Testis (tissue), 2 donors: ENCODE measurements at regions not wholly inside any gene's neighbourhood (a gene's known extent, or its start where the extent isn't known, plus 50 kb on each side); places are given as distances from the start of the nearest gene placed in this dataset.

Experiments used
- DNase-seq: peaks from one replicate; pipeline ENCODE4 v3.0.0-alpha.2; 2019
- H3K27ac ChIP-seq, 2 donors: fragments of 200-600 bp; sonication (generic); one replicate each; pipeline ENCODE4 v1.5.1; 2019
- H3K27me3 ChIP-seq: fragments of 200-600 bp; sonication (generic); one replicate; pipeline ENCODE4 v1.5.1; 2019
- H3K36me3 ChIP-seq: fragments of 200-600 bp; sonication (generic); one replicate; pipeline ENCODE4 v1.5.1; 2017; ENCODE audit warnings: low read depth; ENCODE audit errors: missing control alignments
- H3K4me1 ChIP-seq: fragments of 200-600 bp; sonication (generic); one replicate; pipeline ENCODE4 v1.5.1; 2019
- H3K4me3 ChIP-seq, 2 donors: fragments of 200-600 bp; sonication (generic); one replicate each; pipeline ENCODE4 v1.5.1; 2017 to 2019
- H3K9me3 ChIP-seq: fragments of 200-600 bp; sonication (generic); one replicate; pipeline ENCODE4 v1.5.1; 2017
- CTCF ChIP-seq, 3 experiments: fragments of 450-650 bp in 2 of 3; fragments of 200-600 bp in 1 of 3; sonication (generic) in 1 of 3; IDR thresholded peaks; one replicate each; pipeline ENCODE4 v1.5.1; 2016 to 2019; ENCODE audit warnings: antibody characterized with exemption in 3 of 3, mild to moderate bottlenecking in 2 of 3, moderate library complexity in 1 of 3
- POLR2A ChIP-seq: fragments of 450-650 bp; IDR thresholded peaks from one replicate; pipeline ENCODE4 v1.6.1; 2017; ENCODE audit warnings: antibody characterized with exemption, mild to moderate bottlenecking, moderate library complexity
- WGBS, 2 donors: methylation state at CpG; one replicate each; pipeline ENCODE4 v1.1.5; 2018; 5-methylcytosine and 5-hydroxymethylcytosine counted together
- intact Hi-C: fragments of 100-400 bp; cut with DNase I; formaldehyde crosslinking; loops from one replicate; pipeline ENCODE4 v1.15.1; 2023; ENCODE audit warnings: low total_unique reads

- no peaks in the 10 kb centered on the region for H3K36me3 ChIP-seq
- no peak overlapping the region for H3K4me3 ChIP-seq
- intact Hi-C loops: no loop called here
- DNase-seq: no peak
- no peaks in the 10 kb centered on the region for H3K9me3 ChIP-seq
- no peaks in the 10 kb centered on the region for H3K4me1 ChIP-seq
- TF ChIP-seq CTCF (IDR thresholded peaks at IDR 0.05): no peak
- H3K27me3 ChIP-seq: no peaks in the 10 kb centered on the region
- 72 to 77% methylated on average over 3 of the region's 3 CpGs for WGBS, 2 donors
- H3K27ac ChIP-seq: no peak overlapping the region
Measured at GRCh38 chr6:87935196-87935595, 112.4 kb upstream of the SPACA1 start.

- Histone ChIP-seq H3K27me3 (no peaks in the 10 kb centered on the region), H3K36me3 (no peaks in the 10 kb centered on the region), H3K4me1 (no peaks in the 10 kb centered on the region), H3K9me3 (no peaks in the 10 kb centered on the region), H3K27ac (no peak overlapping the region), H3K4me3 (no peak overlapping the region)
- intact Hi-C loops: no loop called here
- TF ChIP-seq CTCF (IDR thresholded peaks at IDR 0.05) (no peak), POLR2A (no peak)
- DNase-seq: no peak
- WGBS, 2 donors: 56 to 75% methylated on average over 5 of the region's 5 CpGs
Measured at GRCh38 chr6:87932361-87932760, 115.3 kb upstream of the SPACA1 start.

GRCh38 chr6:87929843-87930288, 117.8 kb upstream of the SPACA1 start:
- no peaks in the 10 kb centered on the region for H3K27me3 ChIP-seq
- 22 to 25% methylated on average over 6 of the region's 6 CpGs for WGBS, 2 donors
- TF ChIP-seq POLR2A: no peak
- TF ChIP-seq CTCF (IDR thresholded peaks at IDR 0.05): peak; percentile 55 to 72 (median 57)
- no peaks in the 10 kb centered on the region for H3K36me3 ChIP-seq
- no peaks in the 10 kb centered on the region for H3K4me1 ChIP-seq
- H3K9me3 ChIP-seq: no peaks in the 10 kb centered on the region
- intact Hi-C loops: no loop called here
- peak; percentile 90 for DNase-seq
- no peak overlapping the region for H3K4me3 ChIP-seq
- H3K27ac ChIP-seq: no peak overlapping the region

GRCh38 chr6:87926687-87927086, 121.0 kb upstream of the SPACA1 start:
- Histone ChIP-seq H3K27ac (no peak overlapping the region), H3K4me3 (no peak overlapping the region), H3K9me3 (no peaks in the 10 kb centered on the region), H3K27me3 (no peaks in the 10 kb centered on the region), H3K36me3 (no peaks in the 10 kb centered on the region), H3K4me1 (no peaks in the 10 kb centered on the region)
- no peak for TF ChIP-seq POLR2A
- TF ChIP-seq CTCF (IDR thresholded peaks at IDR 0.05): no peak
- DNase-seq: no peak
- intact Hi-C loops: no loop called here
- WGBS, 2 donors: 66 to 98% methylated on average over 2 of the region's 2 CpGs

- intact Hi-C loops: no loop called here
- no peak for DNase-seq
- no peaks in the 10 kb centered on the region for H3K9me3 ChIP-seq
- H3K27ac ChIP-seq: no peak overlapping the region
- H3K36me3 ChIP-seq: no peaks in the 10 kb centered on the region
- 94% methylated on average over 6 of the region's 6 CpGs for WGBS, 2 donors
- no peaks in the 10 kb centered on the region for H3K4me1 ChIP-seq
- TF ChIP-seq CTCF (IDR thresholded peaks at IDR 0.05): no peak
- H3K4me3 ChIP-seq: no peak overlapping the region
- no peaks in the 10 kb centered on the region for H3K27me3 ChIP-seq
Measured at GRCh38 chr6:87926072-87926471, 121.6 kb upstream of the SPACA1 start.
